ENCODE measurements at regions not wholly inside any gene's neighbourhood (a gene's known extent, or its start where the extent isn't known, plus 50 kb on each side); places are given as distances from the start of the nearest gene placed in this dataset.
"Not testable (repeated sequence)": the region's sequence is repeated elsewhere in the genome, so short reads cannot be mapped to it uniquely, and the experiment has no call there.

DNA sequence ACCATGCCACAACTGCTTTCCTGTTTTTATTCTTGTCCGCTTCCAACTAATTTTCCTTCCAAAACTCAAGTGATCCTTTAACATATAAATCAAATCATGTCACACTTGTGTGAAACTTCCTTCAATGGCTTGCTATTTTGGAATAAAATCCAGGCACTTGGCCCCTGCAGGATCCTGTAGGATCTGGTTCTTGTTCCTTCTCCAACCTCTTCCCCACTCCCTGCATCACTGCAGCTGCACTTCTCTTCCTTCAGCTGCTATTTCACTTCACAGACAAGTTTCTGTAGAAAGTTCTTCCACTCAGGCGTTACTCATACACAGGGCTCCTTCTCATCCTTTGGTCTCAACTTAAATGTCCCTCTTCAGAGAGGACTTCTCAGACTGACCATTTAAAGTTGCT lies 239.7 kb upstream of the BTG1 start:
- no peak for DNase-seq

DNA sequence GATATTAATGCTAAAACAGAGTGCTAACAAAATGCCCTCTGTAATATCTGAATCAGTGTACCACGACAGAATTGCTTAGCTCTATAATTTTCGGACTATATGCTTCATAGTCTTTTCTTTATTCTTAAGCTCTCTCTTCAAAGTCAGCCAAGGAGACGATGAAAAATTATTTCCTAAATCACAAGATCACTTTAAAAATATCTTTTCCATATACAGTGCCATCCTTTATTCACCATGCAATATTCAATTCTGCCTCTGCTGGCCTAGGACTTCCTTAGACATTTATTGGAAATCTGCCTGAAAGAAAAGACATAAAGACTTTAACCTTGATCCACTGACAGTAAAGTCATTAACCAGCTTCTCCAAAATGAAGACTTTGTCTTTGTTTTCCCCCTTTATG lies 238.9 kb upstream of the BTG1 start:
- DNase-seq, result no peak

DNA sequence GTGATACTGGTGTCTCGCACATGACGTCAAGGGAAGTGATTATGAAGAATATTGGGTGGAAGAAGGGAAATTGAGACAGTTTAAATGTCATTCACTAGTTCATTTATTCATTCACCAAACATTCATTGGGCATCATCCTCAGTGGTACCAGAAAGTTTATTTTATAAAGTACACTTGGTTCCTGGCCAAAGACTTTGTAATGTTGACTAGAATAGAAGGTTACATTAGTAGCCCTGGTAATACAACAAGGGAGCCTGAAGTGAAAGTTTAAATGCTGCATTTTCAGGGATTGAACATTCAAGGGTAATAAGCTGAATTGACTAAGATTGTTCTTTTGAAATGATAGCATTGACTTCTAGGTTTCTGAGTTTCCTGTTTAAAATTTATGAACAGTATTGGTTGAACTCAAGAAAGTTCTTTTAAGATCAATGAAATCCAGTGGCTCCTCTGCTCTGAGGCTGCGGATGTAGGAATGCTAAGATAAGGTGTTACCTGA lies 236.8 kb upstream of the BTG1 start:
- DNase-seq, result no peak

GRCh38 chr12:92381856-92382255 lies 236.2 kb upstream of the BTG1 start:
- no peak for DNase-seq

DNA sequence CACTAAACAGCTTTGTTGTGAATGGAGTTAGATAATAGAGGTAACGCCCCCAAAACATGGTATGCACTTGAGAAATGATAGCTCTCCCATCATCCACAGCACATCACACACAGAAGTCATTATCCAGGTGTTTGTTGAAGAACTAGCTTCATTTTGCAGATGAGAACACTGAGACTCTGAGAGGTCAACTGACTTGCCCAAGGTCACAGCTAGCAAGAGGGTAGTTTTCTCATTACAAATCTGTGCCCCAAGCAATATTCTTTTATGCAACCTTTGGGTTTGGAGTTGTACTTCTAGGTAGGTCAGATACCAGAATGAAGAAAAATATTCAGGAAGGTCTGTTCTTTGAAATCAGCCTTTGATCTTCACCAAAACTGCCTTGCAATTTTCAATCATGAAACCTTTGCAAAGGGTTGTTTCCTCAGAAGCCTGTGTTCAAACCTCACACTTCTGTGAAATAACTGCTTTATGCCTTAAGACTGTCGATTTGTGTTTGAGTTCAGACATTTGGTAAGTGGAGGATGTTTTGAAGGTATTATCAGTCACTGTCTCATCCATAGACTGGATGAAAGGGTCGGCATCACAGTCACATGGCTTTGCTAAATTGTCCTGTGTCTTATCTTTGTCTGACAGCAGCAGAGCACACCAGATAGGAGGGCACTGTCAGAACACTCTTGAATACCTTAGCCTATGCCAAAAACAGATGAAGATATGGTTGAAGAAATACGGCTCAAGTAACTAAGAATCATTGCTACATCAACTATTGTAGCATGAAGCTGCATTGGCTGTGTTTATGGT lies 233.2 kb upstream of the BTG1 start:
- DNase-seq, result no peak

- not testable (repeated sequence) for DNase-seq
Observed at GRCh38 chr12:92375504-92375903, 229.9 kb upstream of the BTG1 start.

DNA sequence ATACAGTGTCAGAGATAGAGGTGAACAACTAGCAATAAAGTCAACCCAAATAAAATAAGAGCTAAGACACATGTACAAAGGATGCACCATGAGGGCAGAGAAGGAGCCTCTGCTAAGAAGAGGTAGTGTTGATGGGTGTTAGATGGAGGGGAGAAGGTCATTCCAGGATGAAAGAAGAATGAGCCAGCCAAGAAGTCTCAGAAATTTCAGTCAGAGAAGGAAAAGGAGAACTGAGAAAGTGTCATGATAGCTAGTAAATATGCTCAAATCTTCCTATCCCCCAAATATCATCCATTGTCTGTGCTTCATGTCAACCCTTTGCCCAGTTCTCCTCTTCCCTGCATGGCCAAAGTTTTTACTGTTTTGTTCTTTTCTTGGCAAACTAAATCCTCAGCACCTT lies 225.2 kb upstream of the BTG1 start:
- no peak for DNase-seq

DNA sequence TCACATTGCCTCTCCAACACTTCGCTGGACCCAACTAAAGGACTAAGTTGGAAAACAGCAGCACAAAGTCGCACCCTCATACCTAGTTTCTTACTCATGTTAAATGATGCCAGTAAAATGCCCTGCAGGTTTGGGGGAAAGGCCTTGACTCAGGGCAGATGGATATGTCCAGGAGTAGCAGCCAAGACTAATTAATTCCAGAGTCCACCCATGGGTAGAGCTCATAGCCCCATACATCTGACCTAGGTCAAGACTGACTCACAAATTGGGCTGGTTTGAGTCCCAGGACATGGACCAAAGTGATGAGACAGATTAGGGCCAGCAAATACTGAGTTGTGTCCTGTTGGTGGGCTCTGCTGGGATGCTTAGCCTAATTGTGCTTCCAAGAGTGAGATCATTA lies 224.0 kb upstream of the BTG1 start:
- DNase-seq, result no peak

GRCh38 chr12:92369056-92369455 lies 223.4 kb upstream of the BTG1 start:
- no peak for DNase-seq

- DNase-seq, result no peak
Observed at GRCh38 chr12:92365836-92366235, 220.2 kb upstream of the BTG1 start.

GRCh38 chr12:92365333-92365732 lies 219.7 kb upstream of the BTG1 start:
- no peak for DNase-seq

GRCh38 chr12:92363295-92364146 lies 217.9 kb upstream of the BTG1 start:
- DNase-seq, result peak; percentile 29

- no peak for DNase-seq
Observed at GRCh38 chr12:92362785-92363184, 217.1 kb upstream of the BTG1 start.

DNA sequence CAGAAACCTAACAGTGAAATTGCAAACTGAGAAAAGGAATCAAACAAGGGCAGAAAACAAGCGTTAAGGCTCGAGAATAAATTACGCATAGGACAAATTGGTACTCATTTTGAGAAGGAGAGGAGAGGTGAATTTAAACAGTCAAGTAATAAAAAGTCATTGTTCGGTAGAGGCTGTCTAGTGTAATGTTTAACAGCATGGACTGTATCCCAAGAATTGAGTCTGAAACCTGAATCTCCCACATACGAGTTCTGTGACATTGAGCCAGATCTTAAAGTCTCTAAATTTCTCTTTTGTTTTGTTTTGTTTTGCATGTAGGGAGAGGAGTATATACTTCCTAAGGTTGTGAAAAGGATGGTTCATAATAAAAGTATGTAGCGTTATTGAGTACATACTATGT lies 216.5 kb upstream of the BTG1 start:
- DNase-seq, result no peak

DNA sequence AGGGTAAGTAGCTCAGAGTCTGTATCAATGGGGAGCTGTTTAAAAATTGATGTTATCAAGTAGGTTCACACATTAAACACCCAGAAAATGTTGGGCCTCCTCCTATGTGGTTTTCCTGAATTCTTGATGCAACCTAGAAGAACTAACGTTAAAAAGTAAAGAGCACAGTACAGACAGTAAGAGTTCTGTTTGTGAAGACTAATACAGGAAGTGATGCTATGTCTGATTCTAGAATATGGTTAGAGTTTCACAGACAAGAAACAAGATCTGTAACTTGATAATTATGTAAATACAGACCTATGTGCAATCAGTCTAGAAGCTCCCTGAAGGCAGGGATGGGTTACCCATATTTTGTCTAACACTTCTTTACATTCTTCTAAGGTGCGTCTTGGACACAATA lies 214.9 kb upstream of the BTG1 start:
- no peak for DNase-seq

- no peak for DNase-seq
Observed at GRCh38 chr12:92359581-92360209, 214.0 kb upstream of the BTG1 start.

DNA sequence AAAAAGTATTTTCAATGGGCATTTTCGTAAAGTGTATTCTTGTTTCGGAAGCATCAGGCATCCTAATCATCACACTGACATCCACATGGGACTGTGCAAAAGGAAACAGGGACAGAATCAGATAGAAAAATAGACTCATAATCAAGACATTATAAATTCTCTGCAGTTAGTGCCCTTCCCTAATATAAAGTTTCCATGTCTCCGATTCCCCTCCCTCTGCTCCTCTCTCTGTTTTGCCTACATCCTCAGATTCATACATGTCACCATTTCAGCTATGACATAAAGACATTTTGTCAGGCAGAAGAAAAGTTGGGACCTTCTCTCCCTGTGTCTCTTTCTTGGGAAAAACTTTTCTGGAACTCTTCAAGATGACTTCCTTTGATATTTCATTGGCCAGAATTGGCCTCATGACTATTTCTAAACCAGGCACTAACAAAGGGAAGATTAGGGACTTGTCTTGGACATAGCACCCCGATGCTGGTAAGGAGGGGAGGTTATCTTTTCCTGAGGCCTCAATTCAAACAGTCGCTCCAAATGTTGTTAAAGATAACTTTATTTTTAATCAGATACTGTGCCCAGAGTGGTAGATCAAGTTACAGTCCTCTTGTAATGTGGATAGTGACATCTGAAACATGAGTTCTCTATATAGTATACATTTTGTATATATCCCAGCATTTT lies 212.1 kb upstream of the BTG1 start:
- DNase-seq, result no peak

GRCh38 chr12:92356425-92356824 lies 210.8 kb upstream of the BTG1 start:
- DNase-seq, result no peak

DNA sequence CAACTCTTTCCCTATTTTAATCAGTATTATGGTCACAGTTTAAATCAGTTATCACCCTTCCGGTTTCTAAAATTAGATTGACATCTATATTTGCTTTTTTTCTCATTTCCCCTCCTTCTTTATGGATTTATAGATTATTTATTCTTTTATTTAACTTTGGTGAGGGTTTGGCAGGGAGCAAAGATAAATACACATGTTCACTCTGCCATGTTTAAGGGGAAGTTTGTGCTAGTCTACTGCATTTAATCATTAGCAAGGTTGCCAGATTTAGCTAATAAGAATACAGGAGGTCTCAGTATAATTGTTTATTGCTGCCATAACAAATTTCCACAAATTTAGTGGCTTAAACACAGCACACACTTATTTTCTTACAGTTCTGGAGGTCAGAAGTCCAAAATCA lies 204.0 kb upstream of the BTG1 start:
- DNase-seq, result no peak

GRCh38 chr12:92342574-92342973 lies 196.9 kb upstream of the BTG1 start:
- DNase-seq, result no peak

DNA sequence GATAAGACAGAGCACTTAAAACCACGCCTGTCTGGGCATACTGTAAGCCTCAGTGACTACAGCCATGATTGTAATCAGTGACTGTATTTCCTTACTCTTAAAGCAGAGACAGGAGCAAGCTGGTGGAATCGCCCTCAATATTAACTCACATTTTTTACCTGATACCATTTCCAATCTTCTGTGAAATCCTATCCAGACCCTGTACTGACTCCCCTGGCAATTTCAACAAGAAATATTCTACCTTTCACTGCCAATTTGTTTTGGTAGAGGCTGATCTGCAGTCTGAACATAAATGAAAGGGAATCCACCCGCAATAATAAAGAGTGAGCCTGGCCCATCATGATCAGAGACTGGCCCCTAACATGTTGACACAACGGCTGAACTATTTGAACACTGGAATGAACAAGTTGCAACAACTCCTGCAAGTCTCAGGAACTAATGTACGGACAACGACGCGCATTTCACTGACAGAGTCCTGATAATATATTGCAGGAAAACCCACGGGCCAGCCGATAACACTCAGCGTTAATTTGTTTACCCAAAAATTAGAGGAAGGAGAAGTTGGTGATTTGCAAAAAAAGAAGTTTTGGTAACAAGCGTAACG lies 195.5 kb upstream of the BTG1 start:
- DNase-seq, result no peak

DNA sequence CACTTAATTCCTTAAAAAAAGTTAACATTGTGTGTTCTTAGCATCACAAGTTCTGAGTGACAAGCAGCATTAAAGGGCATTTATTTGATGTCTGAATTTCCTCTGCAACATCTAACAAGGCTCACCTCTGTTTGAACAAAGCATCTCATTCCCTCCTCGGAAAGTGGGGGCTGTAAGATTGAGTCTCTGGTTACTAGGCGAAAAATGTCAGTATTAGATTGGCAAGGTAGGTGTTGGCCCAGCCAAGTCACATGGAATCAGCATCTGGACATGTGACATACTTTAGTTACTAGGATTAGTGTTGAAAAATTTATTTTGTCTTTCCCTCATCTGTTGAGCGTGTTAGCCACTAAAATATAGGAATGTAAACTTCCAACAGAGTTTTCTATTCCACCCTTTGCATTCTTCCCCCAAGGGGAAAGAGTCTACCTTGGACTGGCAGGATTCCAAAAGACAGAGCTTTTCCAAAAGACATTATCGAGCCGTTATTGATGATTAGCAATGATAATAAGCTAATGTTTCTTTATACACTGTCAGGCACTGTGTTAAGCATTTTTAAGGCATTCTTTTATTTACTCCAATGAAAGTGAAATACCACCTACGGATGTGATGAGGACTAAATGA lies 194.9 kb upstream of the BTG1 start:
- no peak for DNase-seq

Measured in activated T-cell treated with anti-CD3 and anti-CD28 coated beads for 4 hours (primary cell).